ENCODE measurements at regions not wholly inside any gene's neighbourhood (a gene's known extent, or its start where the extent isn't known, plus 50 kb on each side); places are given as distances from the start of the nearest gene placed in this dataset.

DNA sequence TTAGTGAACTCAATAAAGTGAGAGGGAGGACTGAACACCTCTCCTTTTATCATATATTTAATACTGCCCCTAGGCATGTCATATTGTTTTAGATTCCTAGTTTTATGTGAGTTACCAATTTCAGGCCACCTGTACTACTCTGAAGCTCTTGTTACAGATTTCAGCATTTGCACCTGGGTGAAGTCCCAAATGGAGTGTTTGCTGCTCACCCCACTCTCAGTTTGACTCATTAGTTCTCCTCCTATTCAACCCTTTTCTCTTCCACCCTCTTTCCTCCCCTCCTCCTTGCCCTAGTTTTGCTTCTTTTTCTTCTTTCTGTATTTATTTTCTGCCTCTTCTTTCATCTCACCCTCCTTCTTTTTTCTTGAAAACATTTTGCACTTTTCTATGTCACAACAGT is 1852.2 kb upstream of the IGFBP7 start:
- Histone ChIP-seq H3K4me3 (no peak overlapping the region), H4K20me1 (ENCODE audit: insufficient read depth, poor library complexity, severe bottlenecking) (no peaks in the 10 kb centered on the region), H3K4me2 (no peak overlapping the region), H3K79me2 (no peaks in the 10 kb centered on the region), H3K36me3 (replicated peaks; ENCODE audit: insufficient read depth, low read depth) (no peaks in the 10 kb centered on the region), H3K9me3 (ENCODE audit: low read depth) (no peaks in the 10 kb centered on the region), H3K27ac (no peak overlapping the region), H3K27me3 (no peaks in the 10 kb centered on the region), H2AFZ (no peak overlapping the region), H3K4me1 (ENCODE audit: insufficient read depth) (no peaks in the 10 kb centered on the region), H3K9me2 (replicated peaks; ENCODE audit: insufficient read depth) (no peaks in the 10 kb centered on the region)
- DNase-seq (ENCODE audit: low spot score): no peak
- TF ChIP-seq EZH2 (IDR thresholded peaks at IDR 0.05; ENCODE audit: borderline replicate concordance) (no peak), CTCF (IDR thresholded peaks at IDR 0.05; ENCODE audit: poor library complexity) (no peak), EZH2phosphoT487 (IDR thresholded peaks at IDR 0.05; ENCODE audit: low read depth, severe bottlenecking, unreplicated experiment) (no peak)

GRCh38 chr4:58981828-58982227 is 1871.6 kb upstream of the IGFBP7 start:
- Histone ChIP-seq H3K4me1 (ENCODE audit: insufficient read depth) (no peaks in the 10 kb centered on the region), H2AFZ (no peak overlapping the region)

DNA sequence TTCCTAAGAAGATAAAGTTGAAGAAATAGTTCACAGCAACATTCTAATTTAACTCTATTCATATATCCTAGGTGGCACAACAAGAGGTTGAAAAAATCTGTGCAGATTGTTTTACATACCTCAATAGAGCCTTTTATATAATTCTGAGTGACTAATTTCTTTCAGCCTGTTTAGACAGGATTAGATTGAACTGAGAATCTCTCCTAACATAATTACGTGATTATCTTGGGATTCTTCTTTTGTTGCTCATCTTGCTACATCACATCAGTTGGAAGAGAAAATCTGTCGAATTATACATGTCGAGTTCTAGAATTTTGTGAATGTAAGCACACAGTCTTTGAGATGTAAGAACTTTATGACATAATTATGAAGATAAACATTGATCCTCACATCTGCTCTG is 1873.7 kb upstream of the IGFBP7 start:
- no peaks in the 10 kb centered on the region for H4K20me1 ChIP-seq (ENCODE audit: insufficient read depth, poor library complexity, severe bottlenecking)
- TF ChIP-seq EZH2phosphoT487 (IDR thresholded peaks at IDR 0.05; ENCODE audit: low read depth, severe bottlenecking, unreplicated experiment): no peak
- TF ChIP-seq CTCF (IDR thresholded peaks at IDR 0.05; ENCODE audit: poor library complexity): no peak
- no peak for TF ChIP-seq EZH2 (IDR thresholded peaks at IDR 0.05; ENCODE audit: borderline replicate concordance)
- H3K27ac ChIP-seq: no peak overlapping the region
- H3K4me1 ChIP-seq (ENCODE audit: insufficient read depth): no peaks in the 10 kb centered on the region
- H3K4me3 ChIP-seq: no peak overlapping the region
- H3K4me2 ChIP-seq: no peak overlapping the region
- H3K9me2 ChIP-seq (replicated peaks; ENCODE audit: insufficient read depth): no peaks in the 10 kb centered on the region
- no peak overlapping the region for H2AFZ ChIP-seq
- no peaks in the 10 kb centered on the region for H3K9me3 ChIP-seq (ENCODE audit: low read depth)
- DNase-seq (ENCODE audit: low spot score): no peak
- H3K27me3 ChIP-seq: no peaks in the 10 kb centered on the region
- H3K79me2 ChIP-seq: no peaks in the 10 kb centered on the region
- WGBS (ENCODE audit: low lambda C conversion rate, missing lambda C conversion rate): 79% methylated on average over 3 of the region's 3 CpGs
- H3K36me3 ChIP-seq (replicated peaks; ENCODE audit: insufficient read depth, low read depth): no peaks in the 10 kb centered on the region

More at GRCh38 chr4:58981828-58982227, 1871.6 kb upstream of the IGFBP7 start:
- WGBS (ENCODE audit: low lambda C conversion rate, missing lambda C conversion rate): 44% methylated on average over 1 of the region's 1 CpG
- Histone ChIP-seq H3K36me3 (replicated peaks; ENCODE audit: insufficient read depth, low read depth) (no peaks in the 10 kb centered on the region), H4K20me1 (ENCODE audit: insufficient read depth, poor library complexity, severe bottlenecking) (no peaks in the 10 kb centered on the region), H3K9me3 (ENCODE audit: low read depth) (no peaks in the 10 kb centered on the region), H3K27ac (no peak overlapping the region), H3K9me2 (replicated peaks; ENCODE audit: insufficient read depth) (no peaks in the 10 kb centered on the region), H3K79me2 (no peaks in the 10 kb centered on the region), H3K4me3 (no peak overlapping the region), H3K4me2 (no peak overlapping the region), H3K27me3 (no peaks in the 10 kb centered on the region)
- TF ChIP-seq EZH2 (IDR thresholded peaks at IDR 0.05; ENCODE audit: borderline replicate concordance) (no peak), CTCF (IDR thresholded peaks at IDR 0.05; ENCODE audit: poor library complexity) (no peak), EZH2phosphoT487 (IDR thresholded peaks at IDR 0.05; ENCODE audit: low read depth, severe bottlenecking, unreplicated experiment) (no peak)
- no peak for DNase-seq (ENCODE audit: low spot score)

GRCh38 chr4:59002148-59002547 is 1892.0 kb upstream of the IGFBP7 start:
- 70% methylated on average over 1 of the region's 1 CpG for WGBS (ENCODE audit: low lambda C conversion rate, missing lambda C conversion rate)
- no peaks in the 10 kb centered on the region for H3K36me3 ChIP-seq (replicated peaks; ENCODE audit: insufficient read depth, low read depth)
- DNase-seq (ENCODE audit: low spot score): no peak

More at GRCh38 chr4:59002148-59002547, 1892.0 kb upstream of the IGFBP7 start:
- no peak overlapping the region for H3K4me3 ChIP-seq
- no peaks in the 10 kb centered on the region for H3K79me2 ChIP-seq
- no peak overlapping the region for H2AFZ ChIP-seq
- H3K27me3 ChIP-seq: no peaks in the 10 kb centered on the region
- no peak for TF ChIP-seq CTCF (IDR thresholded peaks at IDR 0.05; ENCODE audit: poor library complexity)
- TF ChIP-seq EZH2phosphoT487 (IDR thresholded peaks at IDR 0.05; ENCODE audit: low read depth, severe bottlenecking, unreplicated experiment): no peak
- TF ChIP-seq EZH2 (IDR thresholded peaks at IDR 0.05; ENCODE audit: borderline replicate concordance): no peak
- H4K20me1 ChIP-seq (ENCODE audit: insufficient read depth, poor library complexity, severe bottlenecking): no peaks in the 10 kb centered on the region
- no peak overlapping the region for H3K4me2 ChIP-seq
- no peaks in the 10 kb centered on the region for H3K4me1 ChIP-seq (ENCODE audit: insufficient read depth)
- H3K27ac ChIP-seq: no peak overlapping the region
- no peaks in the 10 kb centered on the region for H3K9me2 ChIP-seq (replicated peaks; ENCODE audit: insufficient read depth)
- no peaks in the 10 kb centered on the region for H3K9me3 ChIP-seq (ENCODE audit: low read depth)

All from hepatocyte (in vitro differentiated cells).